Neural progenitor cell (in vitro differentiated cells): ENCODE measurements at regions not wholly inside any gene's neighbourhood (a gene's known extent, or its start where the extent isn't known, plus 50 kb on each side); places are given as distances from the start of the nearest gene placed in this dataset.

Source experiments
- EZH2 ChIP-seq: fragments of 200-600 bp; sonication (generic); IDR thresholded peaks from 2 replicates; pipeline ENCODE4 v1.6.1; 2017; ENCODE audit warnings: antibody characterized with exemption, mild to moderate bottlenecking, moderate library complexity
- EZH2phosphoT487 ChIP-seq: fragments of 200-600 bp; sonication (generic); IDR thresholded peaks from 2 replicates; pipeline ENCODE4 v1.6.1; 2017; ENCODE audit warnings: antibody characterized with exemption
- TF ChIP-seq, protein P1 (sequence below): fragments of 200-600 bp; sonication (generic); IDR thresholded peaks from 2 replicates; pipeline ENCODE4 v1.5.1; 2017; ENCODE audit warnings: antibody characterized with exemption, mild to moderate bottlenecking

DNA sequence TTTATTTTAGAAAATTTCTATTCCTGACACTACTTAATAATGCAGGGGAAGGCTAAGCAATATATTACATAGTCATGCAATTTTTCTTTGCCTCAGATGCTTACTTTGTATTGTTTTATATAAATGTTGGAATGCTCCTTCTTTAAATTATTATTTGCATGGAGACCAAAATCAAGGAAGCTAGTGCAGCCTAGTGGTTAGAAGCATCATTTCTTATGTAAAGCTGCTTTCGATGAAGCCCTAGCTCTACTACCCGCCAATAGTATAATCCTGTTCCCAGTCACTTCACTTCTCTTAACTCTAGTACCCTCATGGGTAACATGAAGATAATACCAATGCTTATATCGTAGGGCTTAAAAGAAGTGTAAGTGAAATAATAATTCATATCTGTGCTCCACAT, 198.9 kb downstream of the LRATD1 start:
- TF ChIP-seq, protein P1, sequence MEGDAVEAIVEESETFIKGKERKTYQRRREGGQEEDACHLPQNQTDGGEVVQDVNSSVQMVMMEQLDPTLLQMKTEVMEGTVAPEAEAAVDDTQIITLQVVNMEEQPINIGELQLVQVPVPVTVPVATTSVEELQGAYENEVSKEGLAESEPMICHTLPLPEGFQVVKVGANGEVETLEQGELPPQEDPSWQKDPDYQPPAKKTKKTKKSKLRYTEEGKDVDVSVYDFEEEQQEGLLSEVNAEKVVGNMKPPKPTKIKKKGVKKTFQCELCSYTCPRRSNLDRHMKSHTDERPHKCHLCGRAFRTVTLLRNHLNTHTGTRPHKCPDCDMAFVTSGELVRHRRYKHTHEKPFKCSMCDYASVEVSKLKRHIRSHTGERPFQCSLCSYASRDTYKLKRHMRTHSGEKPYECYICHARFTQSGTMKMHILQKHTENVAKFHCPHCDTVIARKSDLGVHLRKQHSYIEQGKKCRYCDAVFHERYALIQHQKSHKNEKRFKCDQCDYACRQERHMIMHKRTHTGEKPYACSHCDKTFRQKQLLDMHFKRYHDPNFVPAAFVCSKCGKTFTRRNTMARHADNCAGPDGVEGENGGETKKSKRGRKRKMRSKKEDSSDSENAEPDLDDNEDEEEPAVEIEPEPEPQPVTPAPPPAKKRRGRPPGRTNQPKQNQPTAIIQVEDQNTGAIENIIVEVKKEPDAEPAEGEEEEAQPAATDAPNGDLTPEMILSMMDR: peak; percentile 14
- TF ChIP-seq EZH2phosphoT487 (no peak), EZH2 (no peak)
